GM18870 (cell line): ENCODE measurements at regions not wholly inside any gene's neighbourhood (a gene's known extent, or its start where the extent isn't known, plus 50 kb on each side); places are given as distances from the start of the nearest gene placed in this dataset.
"Not testable (repeated sequence)": the region's sequence is repeated elsewhere in the genome, so short reads cannot be mapped to it uniquely, and the experiment has no call there.

ENCODE experiments used
- ATAC-seq: cut with Tn5 transposase; IDR thresholded peaks from one replicate; pipeline ENCODE4 v1.9.1; 2021; ENCODE audit warnings: moderate library complexity; ENCODE audit not compliant: unreplicated experiment

DNA sequence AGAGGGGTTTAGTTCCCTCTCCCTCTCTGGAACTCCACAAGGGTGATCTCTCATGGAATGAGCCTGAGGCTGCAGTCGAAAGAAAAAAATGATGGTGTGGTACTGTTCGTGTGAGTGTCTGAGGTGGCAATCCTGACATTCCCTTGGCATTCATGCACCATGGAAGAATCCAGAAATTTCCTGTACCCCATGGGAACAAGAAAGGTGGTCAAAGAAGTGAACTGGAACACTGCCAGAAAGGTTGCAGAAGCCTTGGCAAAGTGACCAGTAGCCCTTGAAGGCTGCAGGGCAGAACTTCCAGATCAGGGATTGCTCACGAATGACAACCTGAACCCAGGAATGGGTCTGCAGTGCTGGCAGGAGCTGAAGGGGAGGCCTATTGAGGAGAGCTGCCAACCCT, 394.7 kb downstream of the CD83 start:
- no peak for ATAC-seq

DNA sequence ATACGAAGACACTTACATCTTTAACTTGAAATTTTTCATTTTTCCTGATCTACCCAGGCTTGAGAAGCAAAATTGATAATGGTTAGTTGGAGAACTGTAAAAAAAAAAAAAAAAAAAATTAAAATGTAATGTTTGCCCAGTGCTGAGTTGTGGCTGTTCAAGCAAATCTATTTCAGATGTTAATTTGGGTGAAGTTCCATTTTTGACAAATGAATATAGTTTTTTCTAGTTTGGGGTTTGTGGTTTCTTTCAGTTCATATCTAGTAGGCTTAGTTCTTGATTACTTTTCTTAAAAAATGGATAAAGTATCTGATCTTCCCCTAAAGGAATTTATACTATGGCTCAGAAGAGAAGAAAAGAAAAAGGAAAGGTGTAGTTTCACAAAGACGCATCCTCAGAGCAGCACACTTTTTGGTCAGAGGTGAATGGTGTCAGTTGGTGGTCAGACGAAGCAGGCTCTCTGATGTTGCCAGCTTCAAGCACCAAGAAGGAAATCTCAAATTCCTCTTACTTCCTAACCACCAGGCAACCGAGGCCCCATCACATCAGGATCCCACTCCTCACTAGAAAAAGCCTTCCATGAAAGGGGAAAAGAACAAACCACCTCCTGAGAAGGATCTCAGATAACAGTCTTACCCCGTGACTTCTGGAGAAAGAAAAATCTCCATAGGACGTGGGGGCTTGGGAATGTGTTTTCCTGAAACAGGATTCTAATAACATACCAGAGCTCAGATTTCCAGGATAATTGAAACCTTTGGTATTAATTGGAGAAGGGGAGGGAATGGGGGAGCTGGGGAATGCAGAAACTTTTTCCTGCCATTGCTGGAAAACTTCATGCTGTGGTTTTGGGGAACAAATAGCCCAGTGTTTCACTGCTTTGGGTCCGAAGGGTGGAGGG, 396.2 kb downstream of the CD83 start:
- ATAC-seq, result no peak

- no peak for ATAC-seq
These were observed 399.4 kb downstream of the CD83 start for GRCh38 chr6:14516956-14517355.

DNA sequence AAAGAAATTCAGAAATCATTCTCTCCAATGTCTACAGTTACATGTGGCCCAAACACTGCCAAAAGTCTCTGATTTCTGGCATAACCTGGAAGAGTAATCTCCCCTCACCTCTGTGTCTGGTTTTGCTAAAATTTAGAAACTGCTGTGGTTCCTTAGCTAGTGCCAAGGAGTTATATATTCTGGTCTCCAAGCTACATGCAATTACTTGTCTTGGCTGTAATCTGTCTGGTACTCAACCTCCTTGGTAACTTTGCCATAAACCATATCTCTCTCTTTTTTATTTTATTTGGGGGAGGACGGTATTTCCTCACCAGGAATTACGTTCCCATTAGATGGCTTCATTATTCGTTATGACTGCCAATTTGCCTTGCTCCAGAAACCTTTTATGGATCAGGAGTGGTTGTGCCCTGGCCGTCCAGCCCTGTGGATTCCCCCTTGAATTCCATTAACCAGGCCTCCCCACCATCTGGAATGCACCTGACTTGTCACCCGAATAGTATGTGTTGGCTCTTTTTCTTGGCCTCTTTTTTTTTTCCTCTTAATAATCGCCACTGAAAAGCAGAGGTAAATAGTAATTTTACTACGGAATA, 400.0 kb downstream of the CD83 start:
- ATAC-seq, result no peak

DNA sequence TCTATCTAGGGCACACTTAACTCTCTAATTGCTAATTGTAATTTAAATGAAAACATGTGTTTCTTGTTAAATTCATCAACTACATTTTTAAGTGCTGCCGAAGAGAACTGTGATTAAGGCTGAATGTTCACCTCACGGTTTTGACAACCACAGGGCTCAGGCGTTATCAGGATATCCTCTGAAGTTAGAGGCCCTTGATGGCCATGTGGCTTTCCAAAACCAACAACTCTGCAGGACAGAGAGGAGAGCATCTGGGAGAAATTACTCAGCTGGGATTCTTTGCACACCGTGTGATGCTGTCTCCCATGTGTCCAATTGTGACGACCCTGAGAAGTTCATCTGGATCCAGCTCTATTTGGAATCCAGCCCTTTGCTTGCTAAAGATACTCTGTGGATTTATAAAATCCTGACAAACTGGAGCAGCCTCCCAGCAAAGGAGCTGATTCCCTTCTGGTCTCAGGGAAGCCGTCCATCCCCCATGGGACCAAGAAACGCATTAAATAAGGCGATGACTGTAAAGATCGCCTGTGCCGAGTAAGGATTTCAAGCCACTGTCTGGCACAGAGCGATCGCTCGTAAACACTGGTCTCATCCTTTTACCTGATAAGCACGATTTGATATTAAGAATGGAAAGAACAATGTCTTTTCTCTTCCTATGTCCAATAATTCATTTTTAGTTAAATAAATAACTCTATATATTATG, 401.1 kb downstream of the CD83 start:
- no peak for ATAC-seq

- no peak for ATAC-seq
These were observed 402.5 kb downstream of the CD83 start for GRCh38 chr6:14520029-14520428.

DNA sequence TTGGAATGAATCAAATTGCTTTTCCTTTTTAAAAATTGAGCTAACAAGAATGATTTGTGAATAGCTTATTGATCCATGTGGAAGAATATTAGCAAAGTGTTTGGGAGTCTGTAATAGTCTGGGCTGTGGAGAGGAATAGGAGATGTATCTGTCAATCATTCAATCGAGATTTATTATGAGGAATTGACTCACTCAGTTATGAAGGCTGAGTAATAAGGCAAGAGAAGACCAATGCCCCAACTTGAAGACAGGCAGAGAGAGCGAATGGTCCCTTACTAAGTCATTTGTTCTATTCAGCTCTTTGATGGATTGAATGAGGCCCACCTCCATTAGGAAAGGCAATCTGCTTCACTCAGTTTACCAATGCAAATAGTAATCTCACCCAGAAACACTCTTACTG, 403.0 kb downstream of the CD83 start:
- no peak for ATAC-seq

DNA sequence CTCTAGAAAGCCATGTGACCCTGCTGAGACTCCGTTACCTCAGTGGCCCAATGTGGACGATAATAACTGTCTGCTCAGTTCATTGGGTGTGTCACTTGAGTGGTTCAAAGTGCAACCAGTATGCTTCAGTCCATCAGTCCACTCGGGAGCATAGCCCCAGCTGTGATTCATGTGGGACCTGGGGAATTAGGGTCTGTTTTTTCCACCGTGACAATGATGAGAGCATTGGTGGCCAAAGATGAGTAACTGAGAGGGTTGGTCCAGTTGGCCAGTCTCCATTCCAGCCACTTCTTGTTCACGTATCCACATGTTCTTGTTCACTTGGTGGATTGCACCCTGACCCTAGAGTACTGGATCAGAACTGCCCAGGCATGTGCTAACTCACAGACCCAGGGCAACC, 403.6 kb downstream of the CD83 start:
- ATAC-seq, result no peak

GRCh38 chr6:14521861-14522260, 404.3 kb downstream of the CD83 start:
- ATAC-seq, result not testable (repeated sequence)

DNA sequence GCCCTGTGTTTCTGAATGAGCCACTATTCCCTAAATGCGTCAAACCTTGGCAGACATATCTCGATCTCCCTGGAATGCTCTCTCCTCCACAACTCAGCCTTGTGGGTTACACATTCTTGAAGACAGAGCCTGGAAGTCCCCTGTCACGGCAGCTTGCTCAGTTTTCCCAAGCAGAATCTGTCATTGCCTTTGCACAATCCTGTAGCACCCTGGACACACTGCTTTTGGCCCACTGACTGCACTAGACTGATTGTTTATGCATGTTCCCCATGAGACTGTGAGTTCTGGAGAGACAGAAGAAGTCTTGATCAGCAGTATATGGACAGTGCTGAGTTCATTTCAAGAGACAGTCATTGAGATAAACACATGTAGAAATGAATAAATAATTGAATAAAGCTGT, 406.7 kb downstream of the CD83 start:
- ATAC-seq, result no peak

GRCh38 chr6:14530385-14530784, 412.8 kb downstream of the CD83 start:
- ATAC-seq, result no peak

GRCh38 chr6:14533446-14533845, 415.9 kb downstream of the CD83 start:
- no peak for ATAC-seq

DNA sequence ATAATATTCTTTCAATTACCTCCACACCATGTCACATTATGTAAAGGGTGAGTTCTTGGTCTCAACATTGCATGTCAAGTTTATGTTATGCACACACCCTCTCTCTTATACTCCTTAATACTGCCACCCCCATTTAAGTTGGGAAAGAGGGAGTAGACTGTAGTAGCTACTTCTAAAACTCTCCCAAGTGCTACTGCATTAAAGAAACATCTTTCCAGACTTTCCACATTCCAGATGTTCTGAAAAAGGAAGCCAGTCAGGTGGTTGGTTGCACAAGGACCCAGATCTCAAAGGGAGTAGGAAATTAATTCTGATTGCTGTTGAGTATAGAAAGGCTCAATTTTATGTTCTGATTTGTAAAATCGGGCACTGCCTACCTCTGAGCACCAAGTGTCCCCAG, 419.5 kb downstream of the CD83 start:
- ATAC-seq, result no peak

DNA sequence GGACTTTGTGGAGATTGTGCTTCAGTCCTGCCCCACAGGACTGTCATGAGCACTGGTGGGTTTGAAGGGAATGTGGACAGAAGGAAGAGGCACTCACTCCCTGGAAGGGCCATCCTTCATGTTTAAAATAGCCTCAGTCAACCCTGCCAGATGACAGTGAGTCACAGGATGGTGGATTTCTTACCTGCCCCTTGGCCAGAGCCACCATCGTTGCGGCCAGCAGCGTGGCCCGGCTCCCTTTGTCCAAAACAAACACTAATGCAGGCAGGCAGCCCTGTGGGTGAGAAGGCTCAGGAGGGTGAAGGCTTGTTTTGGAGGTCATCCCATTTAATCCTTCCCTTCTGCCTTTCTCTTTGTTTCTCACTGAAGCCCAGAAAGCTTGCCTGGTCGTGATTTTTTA, 422.7 kb downstream of the CD83 start:
- ATAC-seq, result no peak

- no peak for ATAC-seq
These were observed 423.4 kb downstream of the CD83 start for GRCh38 chr6:14540810-14541540.

DNA sequence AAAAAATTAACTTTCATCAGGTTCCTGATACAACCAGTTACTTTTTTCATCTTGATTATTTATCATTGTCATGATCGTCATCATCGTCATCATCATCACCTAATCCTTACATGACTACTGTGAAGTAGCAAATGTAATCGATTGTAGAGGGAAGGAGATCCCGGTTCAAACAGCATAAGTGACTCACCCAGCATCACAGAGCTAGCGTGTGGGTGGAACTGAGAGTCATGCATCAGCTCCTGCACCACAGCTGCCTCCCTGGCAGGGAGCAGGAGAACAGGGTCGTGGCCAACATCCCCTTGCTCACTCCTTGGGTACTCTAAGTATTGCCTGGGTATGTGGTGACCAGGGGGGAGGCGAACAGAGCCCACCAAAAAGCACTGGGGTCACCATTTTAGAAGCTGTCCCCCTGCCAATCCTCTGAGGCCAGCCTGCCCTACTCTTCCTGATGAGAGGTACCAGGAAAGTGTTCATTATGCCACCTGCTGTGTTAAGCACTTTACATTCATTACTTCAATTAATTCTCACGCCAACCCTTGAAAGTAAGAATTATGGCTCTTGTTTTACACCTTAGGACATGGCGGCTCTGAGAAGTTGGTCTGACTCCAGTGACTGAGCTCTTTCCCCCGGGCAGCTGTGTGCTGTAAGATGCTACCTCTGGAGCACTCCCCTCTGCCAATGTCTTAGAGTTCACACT, 425.2 kb downstream of the CD83 start:
- ATAC-seq, result no peak

- no peak for ATAC-seq
These were observed 426.5 kb downstream of the CD83 start for GRCh38 chr6:14543971-14544585.

DNA sequence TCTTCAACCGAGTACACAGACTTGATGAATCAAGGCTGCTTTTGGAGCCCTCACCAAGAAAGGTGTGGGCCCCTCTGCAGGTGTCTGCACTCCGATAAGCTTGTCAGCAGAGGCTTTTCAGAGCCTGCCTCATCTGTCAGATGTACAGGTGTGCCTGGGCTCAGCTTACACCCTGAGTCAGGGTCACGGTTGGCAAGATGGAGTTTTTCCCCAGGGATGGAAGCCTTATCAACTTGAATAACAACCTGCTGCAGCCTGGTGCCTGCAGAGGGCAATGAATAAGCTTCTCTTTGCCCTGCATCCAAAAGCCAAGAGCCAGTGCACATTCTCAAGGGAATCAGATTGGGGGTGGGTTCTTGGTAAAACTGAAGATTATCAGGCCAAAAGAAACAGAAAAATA, 427.1 kb downstream of the CD83 start:
- no peak for ATAC-seq

GRCh38 chr6:14545496-14545895, 427.9 kb downstream of the CD83 start:
- no peak for ATAC-seq

- no peak for ATAC-seq
These were observed 428.5 kb downstream of the CD83 start for GRCh38 chr6:14546036-14546435.
